ENCODE measurements at regions not wholly inside any gene's neighbourhood (a gene's known extent, or its start where the extent isn't known, plus 50 kb on each side); places are given as distances from the start of the nearest gene placed in this dataset.

- TF ChIP-seq SIN3A (IDR thresholded peaks at IDR 0.05; ENCODE audit: borderline replicate concordance, insufficient read depth, low read length) (no peak), TAF1 (IDR thresholded peaks at IDR 0.05; ENCODE audit: borderline replicate concordance, insufficient read depth, low read length) (no peak), REST (IDR thresholded peaks at IDR 0.05; ENCODE audit: insufficient read depth in 1 of 2, low read depth in 2 of 2, low read length in 2 of 2) (no peak), FOXP2 (optimal IDR thresholded peaks at IDR 0.05; ENCODE audit: borderline replicate concordance, extremely low read depth, extremely low read length, insufficient read depth) (no peak), POLR2AphosphoS5 (IDR thresholded peaks at IDR 0.05; ENCODE audit: low read depth, low read length) (no peak)
Observed at GRCh38 chr3:147113293-147114044, 292.9 kb downstream of the ZIC4 start.

GRCh38 chr3:147099076-147099475, 307.3 kb downstream of the ZIC4 start:
- TF ChIP-seq POLR2AphosphoS5 (IDR thresholded peaks at IDR 0.05; ENCODE audit: low read depth, low read length) (no peak), REST (IDR thresholded peaks at IDR 0.05; ENCODE audit: insufficient read depth in 1 of 2, low read depth in 2 of 2, low read length in 2 of 2) (no peak), SIN3A (IDR thresholded peaks at IDR 0.05; ENCODE audit: borderline replicate concordance, insufficient read depth, low read length) (no peak), FOXP2 (optimal IDR thresholded peaks at IDR 0.05; ENCODE audit: borderline replicate concordance, extremely low read depth, extremely low read length, insufficient read depth) (no peak), TAF1 (IDR thresholded peaks at IDR 0.05; ENCODE audit: borderline replicate concordance, insufficient read depth, low read length) (no peak)

DNA sequence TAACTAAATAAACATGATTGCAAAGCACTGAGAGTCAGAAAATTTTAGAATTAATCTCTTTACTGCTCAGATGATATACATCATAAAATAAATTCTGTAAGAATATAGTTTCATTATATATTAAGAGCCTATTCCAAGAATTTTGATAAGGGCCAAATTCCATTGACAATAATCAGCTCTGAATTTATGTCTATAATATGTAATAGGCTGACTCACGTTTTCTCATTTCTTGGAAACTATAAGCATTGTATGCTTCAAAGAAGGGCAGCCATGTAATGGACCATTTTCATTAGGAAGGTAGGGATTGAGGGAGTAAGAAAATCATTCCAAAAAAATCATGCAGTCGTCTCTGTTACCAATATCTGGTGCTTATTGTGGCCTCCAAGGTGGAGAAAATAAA, 315.9 kb downstream of the ZIC4 start:
- TF ChIP-seq REST (IDR thresholded peaks at IDR 0.05; ENCODE audit: insufficient read depth in 1 of 2, low read depth in 2 of 2, low read length in 2 of 2) (no peak), FOXP2 (optimal IDR thresholded peaks at IDR 0.05; ENCODE audit: borderline replicate concordance, extremely low read depth, extremely low read length, insufficient read depth) (no peak), SIN3A (IDR thresholded peaks at IDR 0.05; ENCODE audit: borderline replicate concordance, insufficient read depth, low read length) (no peak), TAF1 (IDR thresholded peaks at IDR 0.05; ENCODE audit: borderline replicate concordance, insufficient read depth, low read length) (no peak), POLR2AphosphoS5 (IDR thresholded peaks at IDR 0.05; ENCODE audit: low read depth, low read length) (no peak)

- no peak for TF ChIP-seq FOXP2 (optimal IDR thresholded peaks at IDR 0.05; ENCODE audit: borderline replicate concordance, extremely low read depth, extremely low read length, insufficient read depth)
- no peak for TF ChIP-seq POLR2AphosphoS5 (IDR thresholded peaks at IDR 0.05; ENCODE audit: low read depth, low read length)
- TF ChIP-seq REST (IDR thresholded peaks at IDR 0.05; ENCODE audit: insufficient read depth in 1 of 2, low read depth in 2 of 2, low read length in 2 of 2): no peak
- no peak for TF ChIP-seq SIN3A (IDR thresholded peaks at IDR 0.05; ENCODE audit: borderline replicate concordance, insufficient read depth, low read length)
- TF ChIP-seq TAF1 (IDR thresholded peaks at IDR 0.05; ENCODE audit: borderline replicate concordance, insufficient read depth, low read length): no peak
Observed at GRCh38 chr3:147089286-147089685, 317.1 kb downstream of the ZIC4 start.

Data from PFSK-1 (cell line).